CD4-positive, alpha-beta T cell treated with Interferon alpha-2 for 1 hour (primary cell): ENCODE measurements at regions not wholly inside any gene's neighbourhood (a gene's known extent, or its start where the extent isn't known, plus 50 kb on each side); places are given as distances from the start of the nearest gene placed in this dataset.
A peak's percentile ranks its signal among the peaks of the same experiment; 100 is the strongest.
"Not testable (repeated sequence)": the region's sequence is repeated elsewhere in the genome, so short reads cannot be mapped to it uniquely, and the experiment has no call there.

Source experiments
- DNase-seq, 2 donors: peaks; one replicate each; pipeline ENCODE4 v3.0.0-alpha.2; 2020 to 2022

DNA sequence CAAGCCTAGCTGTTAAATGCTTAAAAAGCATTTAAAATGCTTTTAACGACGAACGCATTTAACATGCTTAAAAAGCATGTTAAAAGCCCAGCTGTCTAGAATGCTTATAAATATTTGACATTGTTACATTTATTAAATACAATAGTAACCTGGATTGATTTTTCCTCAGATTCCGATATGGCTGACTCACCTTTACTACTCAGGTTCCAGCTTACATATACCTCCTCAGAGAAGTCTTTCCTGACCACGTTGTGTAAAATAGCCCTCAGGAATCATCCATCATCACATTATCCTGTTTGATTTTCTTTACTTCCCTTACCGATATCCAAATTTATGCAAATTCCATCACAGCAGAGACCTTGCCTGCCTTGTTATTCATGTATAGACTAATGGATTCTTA is 51.4 kb downstream of the SLC41A2 start:
- no peak for DNase-seq

DNA sequence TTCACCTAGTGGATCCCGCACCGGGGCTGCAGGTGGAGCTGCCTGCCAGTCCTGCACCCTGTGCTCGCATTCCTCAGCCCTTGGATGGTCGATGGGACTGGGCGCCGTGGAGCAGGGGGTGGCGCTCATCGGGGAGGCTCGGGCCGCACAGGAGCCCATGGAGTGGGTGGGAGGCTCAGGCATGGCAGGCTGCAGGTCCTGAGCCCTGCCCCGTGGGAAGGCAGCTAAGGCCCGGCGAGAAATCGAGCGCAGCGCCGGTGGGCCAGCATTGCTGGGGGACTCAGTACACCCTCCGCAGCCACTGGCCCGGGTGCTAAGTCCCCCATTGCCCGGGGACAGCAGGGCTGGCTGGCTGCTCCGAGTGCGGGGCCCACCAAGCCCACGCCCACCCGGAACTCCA is 52.6 kb downstream of the SLC41A2 start:
- DNase-seq, result not testable (repeated sequence)

DNA sequence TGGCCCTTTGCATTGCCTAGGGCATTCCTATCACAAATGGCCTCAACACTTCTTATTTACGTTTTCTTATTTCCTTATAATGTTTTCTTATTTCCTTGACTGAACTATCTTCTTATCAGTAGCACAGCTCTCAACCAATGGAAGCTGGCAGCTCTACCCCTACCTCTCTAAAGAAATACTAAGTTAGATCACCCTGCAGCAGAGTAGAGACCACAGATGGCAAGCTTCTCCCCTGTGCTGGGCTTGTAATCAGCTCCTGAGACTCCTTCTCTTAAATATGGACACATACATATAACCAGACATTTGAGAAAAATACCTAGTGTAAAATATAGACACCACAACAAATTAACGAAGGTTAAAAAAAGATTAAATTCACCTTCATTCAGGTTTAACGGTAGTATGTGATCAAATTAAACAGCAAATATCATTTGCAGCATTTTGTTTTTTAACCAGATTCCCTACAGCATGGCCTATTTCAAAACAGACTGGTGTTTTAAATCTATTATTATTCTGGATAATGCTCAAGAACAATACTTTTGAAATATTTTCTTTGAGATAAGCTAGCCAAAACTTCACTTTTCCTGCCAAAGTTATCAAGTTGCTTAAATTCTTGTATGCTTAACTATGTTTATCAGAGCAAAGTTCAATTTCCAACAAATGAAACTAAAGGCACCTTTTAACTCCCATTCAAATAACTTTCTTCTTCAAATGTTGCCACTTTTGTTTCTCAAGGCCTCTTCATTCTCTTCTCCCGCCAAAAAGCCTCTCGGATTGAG is 54.3 kb downstream of the SLC41A2 start:
- no peak for DNase-seq

DNA sequence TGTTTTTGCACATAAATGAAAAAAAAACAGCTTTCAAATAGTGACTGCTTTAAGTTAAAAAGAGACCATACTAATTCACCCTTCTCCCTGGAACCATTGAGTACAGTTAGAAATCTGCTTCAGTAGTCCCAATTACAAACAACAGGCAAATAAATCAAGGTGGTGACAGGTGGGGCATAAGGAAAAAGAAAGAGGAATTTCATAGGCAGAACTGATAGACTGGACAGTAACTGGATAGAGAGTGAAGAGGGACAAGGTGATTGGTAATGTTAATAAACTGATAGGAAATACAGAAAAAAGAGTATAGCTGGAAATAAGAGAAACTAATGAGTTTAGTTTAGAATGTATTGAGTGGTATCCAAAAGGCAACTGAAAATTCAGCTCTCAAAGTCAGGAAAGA is 56.0 kb downstream of the SLC41A2 start:
- DNase-seq, result no peak

DNA sequence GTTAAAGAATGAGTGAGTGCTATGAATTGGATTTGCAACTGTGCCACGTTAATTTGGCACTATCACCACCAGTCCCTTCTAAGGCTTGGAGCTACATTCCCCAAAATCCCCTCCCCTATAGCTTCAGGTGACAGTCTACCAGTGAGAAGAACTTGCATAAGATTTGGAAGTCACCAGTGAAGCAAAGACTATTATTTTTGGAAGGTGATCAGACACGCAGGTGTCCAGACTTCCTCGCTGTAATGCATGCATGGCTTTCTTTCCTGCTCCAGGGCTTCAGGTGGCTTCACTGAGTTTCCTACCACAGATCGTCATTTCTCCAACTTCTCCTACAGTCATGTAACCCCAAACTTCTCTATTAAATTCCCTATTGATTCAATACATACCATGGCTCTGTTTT is 61.4 kb downstream of the SLC41A2 start:
- DNase-seq, result no peak

DNA sequence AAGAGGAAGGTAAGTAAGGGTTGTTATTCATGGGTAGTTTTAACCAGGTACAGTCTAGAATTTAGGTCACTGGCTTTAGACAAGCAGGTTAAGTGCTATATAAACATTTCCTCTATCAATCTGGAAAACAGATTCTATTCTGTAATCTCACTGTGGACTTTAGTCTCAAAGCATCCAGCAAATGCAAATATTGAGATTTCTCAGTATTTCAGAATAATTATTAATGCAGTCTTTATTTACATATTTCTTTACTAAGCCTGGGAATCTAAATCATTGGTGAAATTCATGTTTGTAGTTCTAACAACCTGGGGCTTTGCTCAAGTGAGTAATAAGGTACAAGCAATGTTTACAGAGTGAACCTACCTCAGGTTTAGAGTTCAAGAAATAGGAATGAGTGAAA is 61.9 kb downstream of the SLC41A2 start:
- DNase-seq, result no peak

DNA sequence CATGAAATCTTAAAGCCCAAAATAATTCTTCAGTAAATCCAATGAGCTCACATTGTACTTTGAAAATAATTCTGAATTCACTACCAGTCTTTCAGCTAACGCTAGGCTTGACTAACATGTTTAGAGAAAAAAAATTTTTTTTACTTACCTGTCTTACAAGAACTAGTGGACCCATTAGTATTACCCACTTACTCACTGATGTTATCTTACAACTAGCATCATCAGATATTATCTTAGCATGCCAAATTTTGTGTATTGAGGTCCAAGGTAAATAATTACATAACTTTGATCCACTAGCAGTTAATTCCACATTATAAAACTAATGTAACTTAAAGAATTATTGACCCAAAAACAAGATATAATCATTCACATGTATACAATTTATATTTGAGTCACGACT is 62.7 kb downstream of the SLC41A2 start:
- DNase-seq, result no peak

DNA sequence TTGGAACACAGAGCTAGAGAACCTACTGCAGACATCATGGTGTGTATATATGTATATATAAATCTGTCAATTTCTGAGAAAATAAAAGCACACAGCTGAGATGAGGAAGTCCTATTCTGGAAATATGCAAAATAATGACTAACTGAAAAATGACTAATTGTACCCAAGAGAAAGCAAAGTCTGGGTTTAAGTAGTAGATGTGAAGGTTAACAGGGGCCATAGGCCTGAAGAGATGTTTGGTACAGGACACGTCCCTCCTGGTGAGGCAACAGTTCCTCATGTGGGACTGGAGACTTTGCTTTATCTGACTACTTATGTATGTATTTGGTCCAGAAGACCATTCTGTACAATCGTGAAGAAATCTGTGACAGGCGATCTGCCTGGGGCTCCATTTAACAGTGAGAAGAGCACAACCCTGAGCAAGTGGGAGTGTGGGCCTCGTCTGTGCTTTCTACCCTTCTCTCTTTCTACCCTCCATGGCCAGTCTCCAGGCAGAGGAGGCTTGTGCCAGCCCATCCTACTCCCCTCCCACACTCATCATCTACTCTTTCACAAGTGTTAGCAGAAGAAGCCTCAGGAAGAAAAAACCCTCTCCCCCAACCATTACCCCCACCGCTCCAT is 67.5 kb downstream of the SLC41A2 start:
- no peak for DNase-seq

DNA sequence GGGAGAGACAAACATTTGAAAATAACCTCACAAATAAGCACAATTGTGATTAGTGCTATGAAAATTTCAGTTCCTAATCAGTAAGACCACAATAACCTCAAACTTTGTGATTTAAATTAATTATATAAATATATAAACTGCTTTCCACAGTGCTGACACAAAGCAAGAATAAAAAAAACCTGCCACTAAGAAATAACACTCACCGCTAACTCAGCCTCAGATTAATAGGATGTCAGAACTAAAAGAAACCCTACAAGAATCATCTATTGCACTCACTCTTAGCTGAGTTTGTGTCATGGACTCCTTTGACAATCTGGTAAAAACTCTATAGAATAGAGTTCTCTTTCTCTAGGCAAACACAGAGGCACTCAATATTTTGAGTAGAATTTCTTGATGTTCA is 68.4 kb downstream of the SLC41A2 start:
- no peak for DNase-seq

DNA sequence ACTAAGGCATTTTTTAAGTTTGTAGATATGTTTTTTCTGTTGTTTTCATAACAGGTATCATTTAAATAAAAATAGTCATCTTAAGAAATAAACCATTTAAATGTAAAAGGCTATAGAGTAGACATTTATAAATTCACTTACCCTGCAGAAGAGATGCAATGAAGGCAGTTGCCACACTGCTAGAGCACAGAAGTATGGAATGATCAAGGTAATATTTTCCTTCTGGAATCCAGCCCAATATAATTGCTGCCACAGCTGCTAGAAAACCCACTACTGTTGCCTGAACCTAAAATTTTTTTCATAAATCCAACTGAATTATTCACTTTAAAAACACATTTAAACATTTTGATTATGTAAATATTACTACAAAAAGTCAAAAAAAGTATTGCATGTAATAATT is 69.2 kb downstream of the SLC41A2 start:
- no peak for DNase-seq

DNA sequence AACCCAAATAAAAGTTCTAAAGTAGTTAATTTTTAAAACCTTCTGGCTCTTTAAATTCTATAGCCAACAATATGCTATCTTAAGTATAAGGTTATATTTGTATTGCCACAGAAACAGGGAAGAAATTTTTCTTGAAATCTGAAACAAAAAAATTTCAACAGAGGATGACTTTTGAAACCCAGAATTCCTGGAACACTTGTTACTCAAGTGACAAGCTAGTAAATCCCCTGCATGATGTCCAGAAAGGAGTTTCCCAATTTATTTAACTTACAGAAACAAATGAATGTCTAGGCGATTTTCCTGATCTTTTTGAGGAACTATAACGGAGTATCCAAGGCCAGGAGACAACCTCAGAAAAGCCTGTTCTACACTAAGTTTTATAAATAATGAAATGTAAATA is 69.6 kb downstream of the SLC41A2 start:
- no peak for DNase-seq

DNA sequence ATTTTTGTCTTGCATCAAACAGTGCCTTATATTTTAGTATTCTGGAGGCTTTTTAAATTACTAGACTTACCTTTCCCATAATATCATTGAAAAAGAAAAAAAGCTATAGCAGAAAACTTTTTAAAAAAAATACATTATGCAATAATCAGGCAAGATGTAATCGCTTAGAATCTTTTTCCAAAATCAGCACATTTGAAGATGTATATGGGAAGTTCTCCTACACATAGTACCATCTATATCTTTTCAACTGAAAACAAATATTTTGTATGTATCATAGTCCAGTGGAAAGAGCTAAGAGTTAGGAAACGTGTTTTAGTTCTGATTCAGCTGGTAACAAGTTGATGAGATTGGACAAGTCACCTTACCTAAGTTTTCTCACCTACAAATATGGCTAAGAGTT is 70.6 kb downstream of the SLC41A2 start:
- DNase-seq, result no peak

DNA sequence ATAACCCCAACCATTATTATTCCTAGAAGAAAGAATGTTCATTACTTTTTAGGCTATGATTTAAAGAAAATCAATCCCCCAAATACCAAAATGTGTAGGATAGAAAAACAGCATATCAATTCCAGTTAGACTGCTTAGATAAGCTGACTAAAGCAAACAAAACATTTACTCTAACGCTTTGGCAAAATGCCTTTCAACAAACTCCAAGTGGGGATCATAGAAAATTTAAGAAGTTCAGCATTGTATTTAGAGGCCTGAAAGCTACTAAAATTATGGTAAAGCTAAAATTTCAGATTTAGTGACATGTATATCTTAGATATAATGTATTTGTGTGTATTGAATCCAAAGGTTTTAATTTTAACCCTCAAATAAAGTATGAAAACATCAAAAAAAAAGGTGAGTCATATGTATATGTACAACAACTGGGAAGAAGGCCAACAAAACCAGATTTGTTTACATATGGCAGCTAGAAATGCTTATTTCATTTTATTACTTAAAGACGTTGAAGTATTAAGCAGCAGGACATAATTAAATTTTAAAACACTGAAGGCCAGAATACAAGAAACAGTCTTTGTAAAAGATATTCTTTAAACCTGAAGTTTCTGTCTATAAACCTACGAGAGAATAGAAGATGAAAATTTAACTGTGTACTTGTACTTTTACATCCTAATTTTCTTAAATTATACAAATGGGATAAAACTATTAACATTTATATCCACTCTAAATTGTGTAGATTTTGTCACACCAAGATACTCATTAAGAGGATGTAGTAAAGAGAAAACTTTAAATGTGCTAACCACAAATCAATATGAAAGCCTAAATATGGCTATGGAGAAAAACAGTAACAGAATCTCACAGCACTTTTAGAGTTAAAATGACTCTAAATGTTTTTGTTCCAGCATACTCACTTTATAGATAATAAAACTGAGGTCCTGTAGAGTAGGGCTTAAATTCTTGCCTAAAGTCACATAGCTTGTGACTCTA is 71.4 kb downstream of the SLC41A2 start:
- no peak for DNase-seq

DNA sequence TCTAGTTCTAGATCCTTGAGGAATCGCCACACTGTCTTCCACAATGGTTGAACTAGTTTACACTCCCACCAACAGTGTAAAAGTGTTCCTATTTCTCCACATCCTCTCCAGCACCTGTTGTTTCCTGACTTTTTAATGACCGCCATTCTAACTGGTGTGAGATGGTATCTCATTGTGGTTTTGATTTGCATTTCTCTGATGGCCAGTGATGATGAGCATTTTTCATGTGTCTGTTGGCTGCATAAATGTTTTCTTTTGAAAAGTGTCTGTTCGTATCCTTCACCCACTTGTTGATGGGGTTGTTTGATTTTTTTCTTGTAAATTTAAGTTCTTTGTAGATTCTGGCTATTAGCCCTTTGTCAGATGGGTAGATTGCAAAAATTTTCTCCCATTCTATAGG is 79.2 kb downstream of the SLC41A2 start:
- DNase-seq, result not testable (repeated sequence)

DNA sequence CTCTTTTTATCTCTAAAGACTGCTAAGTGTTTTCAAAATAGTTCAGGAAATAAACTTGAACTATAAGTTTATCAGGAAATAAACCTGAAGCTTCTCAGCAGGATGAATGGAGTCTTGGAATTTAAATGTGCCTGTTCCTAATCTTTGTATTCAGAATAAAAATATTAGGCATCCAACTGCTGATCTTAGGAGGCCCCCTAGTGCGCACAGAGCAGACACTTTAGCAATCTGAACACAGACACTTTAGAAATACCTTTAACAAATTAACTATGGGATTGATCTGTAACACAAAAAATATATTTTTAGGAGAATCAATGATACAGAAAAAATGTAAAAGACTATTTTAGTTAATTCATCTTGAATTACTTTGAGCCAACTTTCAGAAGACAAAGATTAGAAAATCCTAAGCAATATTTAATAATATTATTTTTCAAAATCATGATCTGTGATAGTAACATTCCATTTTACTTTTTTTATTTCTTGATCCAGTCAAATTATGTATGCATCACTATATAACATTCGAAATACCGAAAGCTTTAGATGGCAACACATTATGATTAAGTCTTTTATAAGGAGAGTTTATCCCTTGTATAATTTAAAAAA is 80.9 kb downstream of the SLC41A2 start:
- peak; percentile 30 to 47 for DNase-seq

DNA sequence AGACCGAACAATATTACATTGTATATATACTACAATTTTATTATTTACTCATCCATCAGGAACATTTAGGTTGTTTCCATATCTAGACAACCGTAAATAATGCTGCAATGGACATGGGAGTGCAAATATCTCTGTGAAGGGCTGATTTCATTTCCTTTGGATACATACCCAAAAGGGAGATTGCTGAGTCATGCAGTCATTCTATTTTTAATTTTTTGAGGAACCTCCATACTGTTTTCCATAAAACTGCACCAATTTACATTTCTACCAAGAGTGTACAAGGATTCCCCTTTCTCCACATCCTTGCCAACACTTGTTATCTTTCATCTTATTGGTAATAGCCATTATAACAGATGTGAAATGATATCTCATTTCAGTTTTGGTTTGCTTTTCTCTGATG is 84.7 kb downstream of the SLC41A2 start:
- no peak for DNase-seq

DNA sequence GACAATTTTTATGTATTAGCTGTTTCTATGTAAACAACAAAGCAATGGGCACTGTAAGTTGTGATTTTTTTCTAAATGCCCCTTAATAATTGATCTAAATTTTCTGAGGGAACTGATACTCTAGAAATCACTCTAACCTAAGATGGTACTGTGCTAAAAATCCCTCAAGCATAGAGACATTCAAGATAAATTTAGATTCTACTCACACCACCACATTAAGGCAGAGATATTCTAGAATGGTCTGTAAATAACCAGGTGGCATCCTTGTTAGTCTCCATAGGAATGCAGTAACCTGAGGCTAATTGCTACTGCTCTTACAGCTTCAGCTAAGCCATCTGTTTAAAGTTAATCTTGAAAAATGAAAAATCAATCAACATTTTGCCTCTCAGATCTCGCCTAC is 87.3 kb downstream of the SLC41A2 start:
- DNase-seq, result no peak

DNA sequence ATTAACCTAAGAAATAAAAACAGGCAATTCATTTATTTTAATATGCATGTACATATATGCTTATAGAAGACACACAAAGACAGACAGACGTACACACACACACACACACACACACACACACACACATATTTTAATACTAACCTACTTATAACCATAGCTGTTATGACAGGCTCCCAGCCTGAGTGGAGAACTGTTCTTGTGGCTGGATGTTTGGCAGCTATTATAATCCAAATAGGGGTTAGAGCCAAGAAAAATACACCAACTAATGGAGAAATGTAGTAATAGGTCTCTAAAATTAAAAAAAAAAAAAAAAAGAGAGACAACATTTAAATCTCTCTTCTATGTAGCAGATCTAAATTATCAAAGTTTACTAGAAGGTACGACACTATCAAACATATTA is 91.8 kb downstream of the SLC41A2 start:
- no peak for DNase-seq

DNA sequence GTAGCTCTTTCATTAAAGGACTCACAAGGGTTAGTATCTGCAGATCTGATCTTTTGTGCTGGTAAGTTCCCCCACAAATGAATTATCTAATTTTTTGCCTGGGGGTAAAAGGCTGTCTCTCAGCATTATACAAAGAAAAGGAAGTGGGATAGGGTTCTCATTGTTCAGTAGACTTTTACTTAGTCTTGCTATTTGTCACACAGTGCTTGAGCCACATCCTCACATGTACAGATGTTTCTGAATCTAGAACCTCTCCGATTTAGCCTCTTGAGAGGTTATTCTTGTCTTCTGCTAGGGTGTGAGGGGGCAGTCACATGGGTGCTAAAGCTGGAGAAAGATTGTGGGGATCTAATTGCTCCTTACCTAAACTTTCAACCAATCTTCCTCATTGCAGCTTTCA is 93.0 kb downstream of the SLC41A2 start:
- no peak for DNase-seq

DNA sequence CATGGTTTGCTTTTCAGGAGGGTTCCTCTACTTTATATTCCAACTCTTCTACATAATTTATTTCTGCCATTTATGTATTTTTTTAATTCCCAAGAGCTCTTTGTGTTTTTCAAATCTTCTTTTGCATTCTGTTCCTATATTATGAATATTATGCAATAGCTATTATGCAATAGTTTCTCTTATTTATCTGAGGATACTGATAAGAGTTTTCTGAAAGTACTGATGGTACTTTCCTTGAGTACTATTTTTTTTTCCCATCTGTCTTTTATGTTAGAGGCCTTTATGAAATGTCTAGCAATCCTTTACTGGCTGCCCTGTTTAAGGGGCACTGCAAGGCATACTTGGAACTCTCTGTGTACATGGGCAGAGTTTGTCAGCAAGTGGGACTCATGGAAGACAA is 93.4 kb downstream of the SLC41A2 start:
- no peak for DNase-seq

DNA sequence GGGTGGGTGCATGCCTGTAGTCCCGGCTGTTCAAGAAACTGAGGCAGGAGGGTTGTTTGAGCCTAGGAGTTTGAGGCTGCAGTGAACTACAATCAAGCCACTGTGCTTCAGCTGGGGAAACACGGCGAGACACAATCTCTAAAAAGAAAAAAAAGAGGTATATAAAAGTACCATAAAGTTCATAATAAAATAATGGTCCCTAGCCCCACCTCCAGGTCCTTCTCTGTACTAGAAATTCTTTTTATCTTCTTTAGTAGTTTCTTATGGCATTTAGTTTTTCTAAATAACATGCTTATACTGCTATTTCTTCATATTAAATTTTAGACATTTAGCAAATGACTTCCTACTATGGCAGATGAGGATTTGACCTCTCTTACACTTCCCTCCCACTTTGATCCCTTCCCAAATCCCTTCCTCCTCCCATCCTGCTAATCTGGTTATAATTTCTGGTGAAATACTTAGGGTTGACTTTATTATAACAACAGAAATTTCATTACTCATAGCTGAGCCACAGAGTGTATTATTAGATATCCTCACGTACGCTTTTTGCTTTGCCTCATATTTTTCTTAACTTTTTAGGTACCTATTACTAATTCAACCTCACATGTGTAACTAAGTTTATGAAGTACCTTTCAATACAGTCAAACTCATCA is 94.7 kb downstream of the SLC41A2 start:
- no peak for DNase-seq
